Lung (tissue), 11 donors: ENCODE measurements at regions not wholly inside any gene's neighbourhood (a gene's known extent, or its start where the extent isn't known, plus 50 kb on each side); places are given as distances from the start of the nearest gene placed in this dataset.

Experiments used
- ATAC-seq: fragments of 200-7000 bp; cut with Tn5 transposase; one replicate; pipeline ENCODE4 v1.9.1; 2020; ENCODE audit warnings: moderate number of reproducible peaks; ENCODE audit not compliant: insufficient read depth, low FRiP score
- DNase-seq, 3 donors: peaks; one replicate each; pipeline ENCODE4 v3.0.0-alpha.2; 2013 to 2017
- H3K27ac ChIP-seq, 2 donors: one replicate each; pipeline ENCODE4 v1.5.1; 2013; ENCODE audit warnings: mild to moderate bottlenecking in 2 of 2, moderate library complexity in 2 of 2, control low read depth in 1 of 2, inconsistent platforms in 1 of 2, low read depth in 1 of 2, low read length in 1 of 2
- H3K27me3 ChIP-seq, 3 donors: one replicate each; pipeline ENCODE4 v1.5.1; 2013; ENCODE audit warnings: low read length in 2 of 3; ENCODE audit not compliant: control insufficient read depth in 3 of 3, insufficient read depth in 3 of 3
- H3K36me3 ChIP-seq, 4 donors: one replicate each; pipeline ENCODE4 v1.5.1; 2013; ENCODE audit warnings: low read length in 4 of 4, mild to moderate bottlenecking in 1 of 4, moderate library complexity in 1 of 4; ENCODE audit not compliant: control insufficient read depth in 4 of 4, insufficient read depth in 4 of 4
- H3K4me1 ChIP-seq, 5 donors: one replicate each; pipeline ENCODE4 v1.5.1; 2013; ENCODE audit warnings: low read length in 5 of 5, mild to moderate bottlenecking in 2 of 5, moderate library complexity in 1 of 5; ENCODE audit not compliant: control insufficient read depth in 5 of 5, insufficient read depth in 5 of 5
- H3K4me3 ChIP-seq: one replicate; pipeline ENCODE4 v1.5.1; 2013; ENCODE audit warnings: mild to moderate bottlenecking, control low read depth, moderate library complexity
- H3K9ac ChIP-seq, 2 donors: one replicate each; pipeline ENCODE4 v1.5.1; 2013; ENCODE audit warnings: low read length in 2 of 2, control low read depth in 1 of 2; ENCODE audit not compliant: insufficient read depth in 1 of 2
- H3K9me3 ChIP-seq, 4 donors: one replicate each; pipeline ENCODE4 v1.5.1; 2013; ENCODE audit warnings: low read length in 3 of 4, mild to moderate bottlenecking in 1 of 4, moderate library complexity in 1 of 4; ENCODE audit not compliant: control insufficient read depth in 4 of 4, insufficient read depth in 3 of 4
- WGBS, 2 donors: extraction: QIAGEN DNeasy Blood & Tissue Kit; methylation state at CpG; one replicate each; pipeline ENCODE4 v1.1.7; 2013; 5-methylcytosine and 5-hydroxymethylcytosine counted together
- TF ChIP-seq, protein P1 (sequence below): IDR thresholded peaks from 2 replicates; pipeline ENCODE4 v1.5.1; 2012; ENCODE audit warnings: mild to moderate bottlenecking; ENCODE audit errors: control extremely low read depth, extremely low read depth
- donor health status: control.
- donor health status: control.
- donor health status: Bipolar disorder and iron deficiency.
- donor health status: healthy.
- donor health status: DM: yes; HTN: yes; CAD: no.

GRCh38 chr4:117811731-117812130 is 222.6 kb upstream of the NDST3 start:
- Histone ChIP-seq H3K9ac (no peak overlapping the region), H3K4me3 (no peak overlapping the region), H3K9me3 (no peaks in the 10 kb centered on the region), H3K36me3 (no peaks in the 10 kb centered on the region), H3K27me3 (no peaks in the 10 kb centered on the region), H3K27ac (no peak overlapping the region), H3K4me1 (no peaks in the 10 kb centered on the region)
- TF ChIP-seq, protein P1, sequence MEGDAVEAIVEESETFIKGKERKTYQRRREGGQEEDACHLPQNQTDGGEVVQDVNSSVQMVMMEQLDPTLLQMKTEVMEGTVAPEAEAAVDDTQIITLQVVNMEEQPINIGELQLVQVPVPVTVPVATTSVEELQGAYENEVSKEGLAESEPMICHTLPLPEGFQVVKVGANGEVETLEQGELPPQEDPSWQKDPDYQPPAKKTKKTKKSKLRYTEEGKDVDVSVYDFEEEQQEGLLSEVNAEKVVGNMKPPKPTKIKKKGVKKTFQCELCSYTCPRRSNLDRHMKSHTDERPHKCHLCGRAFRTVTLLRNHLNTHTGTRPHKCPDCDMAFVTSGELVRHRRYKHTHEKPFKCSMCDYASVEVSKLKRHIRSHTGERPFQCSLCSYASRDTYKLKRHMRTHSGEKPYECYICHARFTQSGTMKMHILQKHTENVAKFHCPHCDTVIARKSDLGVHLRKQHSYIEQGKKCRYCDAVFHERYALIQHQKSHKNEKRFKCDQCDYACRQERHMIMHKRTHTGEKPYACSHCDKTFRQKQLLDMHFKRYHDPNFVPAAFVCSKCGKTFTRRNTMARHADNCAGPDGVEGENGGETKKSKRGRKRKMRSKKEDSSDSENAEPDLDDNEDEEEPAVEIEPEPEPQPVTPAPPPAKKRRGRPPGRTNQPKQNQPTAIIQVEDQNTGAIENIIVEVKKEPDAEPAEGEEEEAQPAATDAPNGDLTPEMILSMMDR: no peak
- ATAC-seq (no peak), DNase-seq (no peak)
- WGBS, 2 donors: 96 to 97% methylated on average over 1 of the region's 1 CpG

GRCh38 chr4:117814277-117815246 is 219.7 kb upstream of the NDST3 start:
- Histone ChIP-seq H3K36me3 (no peaks in the 10 kb centered on the region), H3K27me3 (no peaks in the 10 kb centered on the region), H3K4me1 (no peaks in the 10 kb centered on the region), H3K9me3 (no peaks in the 10 kb centered on the region), H3K9ac (no peak overlapping the region), H3K27ac (no peak overlapping the region), H3K4me3 (no peak overlapping the region)
- 67 to 79% methylated on average over 5 of the region's 5 CpGs for WGBS, 2 donors
- no peak for ATAC-seq
- TF ChIP-seq, protein P1: no peak
- DNase-seq: no peak

DNA sequence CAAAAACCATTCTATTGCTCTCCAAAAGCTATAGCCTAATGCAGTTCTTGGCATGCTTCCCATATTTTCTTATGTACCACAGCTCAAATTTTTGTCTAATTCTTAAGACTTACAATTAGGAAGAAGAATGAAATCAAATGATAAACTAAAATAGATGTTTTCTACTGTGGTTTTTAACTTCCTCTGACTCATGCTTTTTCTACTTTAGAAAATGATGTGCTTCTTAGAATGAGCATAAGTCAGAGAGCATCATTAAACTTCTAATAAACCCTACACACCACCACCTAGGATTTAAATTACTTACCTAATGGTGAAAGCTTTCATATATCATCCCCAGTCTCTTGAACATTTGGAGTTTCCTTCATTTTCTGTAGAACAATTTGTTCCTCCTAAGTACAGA is 217.0 kb upstream of the NDST3 start:
- H3K4me1 ChIP-seq: no peaks in the 10 kb centered on the region
- no peaks in the 10 kb centered on the region for H3K27me3 ChIP-seq
- TF ChIP-seq, protein P1: no peak
- H3K36me3 ChIP-seq: no peaks in the 10 kb centered on the region
- H3K9ac ChIP-seq: no peak overlapping the region
- DNase-seq (peak in 2 of 3 donors; percentile 10 to 37), ATAC-seq (no peak)
- no peaks in the 10 kb centered on the region for H3K9me3 ChIP-seq
- H3K27ac ChIP-seq: no peak overlapping the region
- no peak overlapping the region for H3K4me3 ChIP-seq

DNA sequence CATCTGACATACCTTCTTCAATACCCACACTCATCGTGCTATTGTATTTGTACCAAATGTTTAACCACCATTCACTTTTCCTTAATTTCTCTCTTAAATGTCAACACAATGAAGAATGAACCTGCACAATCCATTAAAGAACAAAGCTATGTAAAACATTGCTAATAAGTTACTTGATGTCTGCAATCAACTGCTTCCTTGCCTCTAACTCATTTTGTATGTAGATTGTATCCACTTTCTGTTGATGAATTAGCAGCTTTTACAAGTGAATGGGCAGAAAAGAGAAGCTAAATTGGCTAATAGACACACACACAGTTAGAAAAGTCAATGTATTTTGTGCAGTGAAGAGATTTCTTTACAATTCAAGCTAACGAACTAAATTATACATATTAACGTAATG is 212.5 kb upstream of the NDST3 start:
- Histone ChIP-seq H3K9me3 (peaks cover 0 to 6% (median 1%) of the 10 kb centered on the region in 4 donors), H3K36me3 (no peaks in the 10 kb centered on the region), H3K27ac (no peak overlapping the region), H3K4me3 (no peak overlapping the region), H3K9ac (no peak overlapping the region), H3K27me3 (no peaks in the 10 kb centered on the region), H3K4me1 (no peaks in the 10 kb centered on the region)
- 81 to 89% methylated on average over 3 of the region's 3 CpGs for WGBS, 2 donors
- ATAC-seq: no peak
- TF ChIP-seq, protein P1: no peak
- no peak for DNase-seq
